ENCODE measurements at regions not wholly inside any gene's neighbourhood (a gene's known extent, or its start where the extent isn't known, plus 50 kb on each side); places are given as distances from the start of the nearest gene placed in this dataset.

DNA sequence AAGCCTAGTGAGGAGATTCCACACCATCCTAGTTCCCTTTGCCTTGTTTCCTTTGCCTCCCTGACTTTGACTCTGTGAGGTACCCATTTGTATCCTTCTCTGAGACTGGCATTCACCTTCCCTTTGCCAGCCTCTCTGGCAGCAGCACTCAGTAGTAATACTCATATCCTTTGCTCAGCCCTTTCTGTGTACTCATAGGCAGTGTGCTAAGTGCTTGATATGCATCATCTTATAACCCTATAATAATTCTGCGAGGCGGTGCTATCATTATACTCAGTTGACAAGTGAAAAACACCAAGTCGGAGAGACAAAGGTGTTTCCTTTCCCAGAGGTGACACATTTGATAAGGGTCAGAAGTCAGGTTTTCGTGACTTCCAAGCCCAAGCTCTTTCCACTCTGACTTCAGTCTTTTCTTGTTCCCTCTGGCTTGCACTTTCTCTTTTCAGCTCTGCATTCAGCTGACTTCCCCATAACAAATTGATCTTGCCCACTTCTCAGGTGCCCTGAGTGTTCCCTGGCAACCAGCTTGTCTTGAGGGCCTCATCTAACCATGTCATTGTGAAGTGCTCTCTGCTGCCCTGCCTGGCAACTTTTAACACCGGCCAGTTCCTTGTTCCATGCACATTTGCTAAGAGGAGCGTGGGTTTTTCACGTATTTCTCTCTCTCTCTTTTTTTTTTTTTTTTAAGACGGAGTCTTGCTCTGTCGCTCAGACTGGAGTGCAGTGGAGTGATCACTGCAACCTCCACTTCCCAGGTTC lies 94.5 kb upstream of the UPP2 start:
- no peak for DNase-seq

DNA sequence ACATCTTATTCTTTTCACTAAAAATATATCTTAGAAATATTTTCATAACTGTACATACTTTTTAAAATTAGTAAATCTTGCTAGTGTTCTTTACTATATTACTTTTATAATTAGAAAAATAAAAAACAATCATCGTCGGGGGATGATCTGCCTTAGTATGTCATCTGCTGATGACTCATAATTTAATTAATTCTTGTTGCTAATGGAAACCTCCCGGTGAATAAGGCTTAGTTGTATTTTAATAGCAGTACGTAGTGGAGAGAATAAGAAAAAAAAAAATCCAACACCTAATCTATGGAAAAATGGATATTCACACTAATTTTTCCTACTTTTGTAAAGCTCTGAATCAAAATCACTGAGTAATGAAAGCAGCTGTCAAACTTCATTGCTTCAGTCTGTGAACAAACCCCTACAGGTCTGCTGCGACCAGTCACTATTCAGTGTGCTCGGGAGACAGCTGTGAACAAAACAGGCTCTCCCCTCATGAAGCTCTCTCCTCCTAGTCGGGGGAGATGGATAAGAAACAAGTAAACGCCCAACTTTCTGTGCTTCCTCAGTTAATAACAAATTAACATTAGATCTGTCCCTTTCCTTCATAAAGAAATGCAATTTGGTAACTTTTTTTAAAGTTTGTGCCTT lies 97.4 kb upstream of the UPP2 start:
- peak; percentile 26 for DNase-seq

DNA sequence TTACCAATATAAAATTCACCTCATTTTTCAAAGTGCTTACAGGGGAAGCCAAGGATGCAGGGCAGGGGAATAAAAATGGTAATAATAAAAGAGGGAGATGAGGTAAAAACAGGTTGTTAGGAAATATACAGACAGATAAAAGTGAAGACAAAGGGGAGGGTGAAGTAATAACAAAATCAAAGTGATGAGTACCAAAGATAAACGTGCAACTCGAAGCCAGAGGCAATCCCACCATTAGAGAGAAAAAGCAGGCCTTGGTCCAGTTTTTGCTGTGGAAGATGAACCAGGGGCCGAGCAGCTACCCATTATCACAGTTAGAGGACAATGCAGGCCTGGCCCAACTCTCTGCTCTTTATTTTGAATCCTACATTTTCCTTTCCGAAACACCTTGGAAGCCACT lies 99.6 kb upstream of the UPP2 start:
- DNase-seq: no peak

DNA sequence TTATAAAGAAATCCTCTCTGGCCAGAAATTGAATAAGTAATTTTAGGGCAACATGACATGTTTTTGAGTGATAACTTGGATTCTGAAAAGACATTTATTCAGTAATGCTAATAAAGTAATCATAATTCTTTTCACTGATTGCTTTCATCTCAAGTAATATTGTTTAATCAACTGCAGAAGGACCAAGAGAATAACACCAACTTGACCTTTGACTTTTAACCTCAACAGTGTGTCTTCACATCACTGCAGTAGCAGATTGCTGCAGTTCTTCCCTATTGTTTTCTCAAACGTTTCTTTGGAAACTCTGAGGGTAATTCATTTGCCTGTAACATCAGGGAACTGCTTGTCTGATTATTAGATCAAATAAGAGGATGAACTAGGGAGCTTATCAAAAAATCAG lies 104.9 kb upstream of the UPP2 start:
- no peak for DNase-seq

DNA sequence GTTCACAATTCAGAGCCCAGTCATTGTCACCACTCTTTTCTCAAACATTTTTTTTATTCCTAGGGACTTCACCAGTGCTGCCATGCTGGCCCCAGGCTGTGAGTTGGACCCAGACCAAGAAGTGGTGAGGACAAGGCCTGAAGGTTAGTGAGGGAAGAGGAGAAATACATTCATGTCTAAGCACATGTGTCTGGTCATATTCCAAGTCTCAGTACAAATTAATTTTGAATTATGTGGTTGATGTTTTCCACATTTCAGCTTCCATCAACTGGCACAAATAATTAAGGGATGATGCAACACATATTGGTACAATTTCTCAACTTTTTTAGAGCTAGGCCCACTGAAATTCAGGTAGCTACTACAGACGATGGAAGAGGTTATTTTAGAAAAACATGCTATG lies 106.6 kb upstream of the UPP2 start:
- no peak for DNase-seq

DNA sequence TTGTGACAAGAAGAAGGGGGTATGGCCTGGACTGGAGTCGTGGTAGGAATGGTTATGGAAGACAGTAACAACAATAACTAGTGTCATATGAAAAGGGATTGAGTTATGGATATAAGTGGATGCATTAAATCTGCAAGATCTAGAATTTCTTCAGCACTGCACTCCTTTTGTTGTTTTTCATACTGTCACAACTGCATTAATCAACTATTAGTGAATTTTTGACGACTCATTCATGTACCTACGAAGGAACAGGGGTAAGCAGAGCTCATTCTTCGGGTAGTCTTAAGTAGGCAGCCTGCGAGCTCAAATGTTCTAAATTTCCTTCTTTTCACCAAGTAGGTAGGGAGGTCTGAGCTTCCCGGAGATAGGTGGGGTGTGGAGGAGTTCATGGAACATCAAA lies 109.7 kb upstream of the UPP2 start:
- no peak for DNase-seq

DNA sequence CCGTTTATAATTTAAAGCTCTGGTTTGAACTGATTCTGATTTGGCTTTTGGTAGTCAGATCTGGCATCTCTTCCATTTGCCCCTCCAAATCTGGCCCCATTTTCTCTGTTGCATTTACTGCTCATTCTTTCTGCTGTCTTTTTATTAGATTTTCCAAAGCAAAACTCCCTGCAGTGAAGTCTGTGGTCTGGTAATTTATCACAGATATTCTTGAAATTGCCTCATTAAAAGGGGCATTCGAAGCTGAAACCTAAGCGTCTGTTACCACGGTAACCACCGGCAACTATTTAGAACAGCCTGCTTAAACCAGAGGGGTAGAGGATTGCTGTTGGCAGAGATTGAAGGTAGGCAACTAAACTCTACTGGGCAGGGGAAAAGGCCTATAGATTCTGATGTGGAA lies 111.5 kb upstream of the UPP2 start:
- DNase-seq: no peak

DNA sequence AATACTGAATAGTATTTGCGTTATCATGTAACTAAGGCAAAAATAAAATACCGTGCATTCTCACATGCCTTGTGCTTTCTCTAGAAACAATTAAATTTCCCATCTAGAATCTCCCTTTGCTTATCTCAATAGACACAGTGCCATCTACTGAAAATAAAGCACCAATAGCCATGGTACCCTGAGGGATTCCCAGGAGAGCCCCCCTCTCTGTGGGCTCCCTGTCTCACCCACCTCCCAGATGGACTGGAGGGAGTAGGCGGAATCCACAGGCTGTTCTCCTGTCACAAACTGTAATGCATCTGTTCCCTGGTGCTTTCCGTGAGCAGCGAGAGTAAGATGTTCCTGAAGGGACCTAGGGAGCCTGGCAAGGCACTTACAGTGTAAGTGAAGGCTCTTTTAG lies 112.4 kb upstream of the UPP2 start:
- no peak for DNase-seq

DNA sequence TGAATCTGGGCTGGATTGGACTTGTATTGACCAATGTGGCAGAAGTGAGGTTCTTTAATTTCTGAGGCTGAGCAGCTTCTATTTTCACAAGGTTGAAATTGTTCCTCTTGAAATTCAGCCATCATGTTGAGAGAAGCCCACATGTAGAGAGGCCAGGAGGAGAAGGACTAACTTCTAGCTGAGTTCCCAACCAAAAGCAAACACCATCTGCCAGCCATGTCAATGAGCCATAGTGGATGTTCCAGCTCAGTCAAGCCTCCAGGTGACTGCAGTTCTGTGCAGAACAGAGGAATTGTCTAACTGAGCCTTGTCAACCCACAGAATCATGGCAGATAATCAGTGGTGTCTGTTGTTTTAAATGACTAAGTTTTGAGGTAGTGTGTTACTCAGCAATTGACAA lies 110.6 kb upstream of the ACVR1 start:
- DNase-seq: no peak

DNA sequence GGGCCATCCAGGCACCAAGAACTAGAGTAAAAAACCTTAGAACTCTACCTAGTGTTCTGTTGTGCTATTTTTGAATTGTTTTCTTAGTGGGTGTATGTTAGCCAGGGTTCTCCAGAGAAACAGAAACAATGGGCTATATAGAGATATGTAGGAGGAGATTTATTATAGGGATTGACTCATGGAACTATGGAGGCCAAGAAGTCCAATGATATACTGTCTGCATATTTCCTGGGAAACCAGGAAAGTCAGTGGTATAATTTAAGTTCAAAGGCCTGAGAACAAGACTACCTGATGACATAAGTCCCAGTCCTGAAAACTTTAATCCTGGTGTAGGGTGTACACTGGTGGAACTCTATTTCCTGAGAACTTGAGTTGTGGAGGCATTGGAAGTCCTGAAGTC lies 108.7 kb upstream of the ACVR1 start:
- DNase-seq: no peak

DNA sequence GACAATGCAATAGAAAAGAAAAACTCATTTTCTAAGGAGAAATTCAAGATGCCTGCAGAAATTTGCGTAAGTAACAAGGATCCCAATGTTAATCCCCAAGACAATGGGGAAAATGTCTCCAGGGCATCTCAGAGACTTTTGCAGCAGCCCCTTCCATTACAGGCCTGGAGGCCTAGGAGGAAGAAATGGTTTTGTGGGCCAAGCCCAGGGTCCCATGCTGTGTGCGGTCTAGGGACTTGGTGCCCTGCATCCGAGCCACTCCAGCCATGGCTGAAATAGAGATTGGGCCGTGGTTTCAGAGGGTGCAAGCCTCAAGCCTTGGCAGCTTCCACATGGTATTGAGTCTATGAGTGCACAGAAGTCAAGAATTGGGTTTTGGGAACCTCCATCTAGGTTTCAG lies 103.9 kb upstream of the ACVR1 start:
- no peak for DNase-seq

DNA sequence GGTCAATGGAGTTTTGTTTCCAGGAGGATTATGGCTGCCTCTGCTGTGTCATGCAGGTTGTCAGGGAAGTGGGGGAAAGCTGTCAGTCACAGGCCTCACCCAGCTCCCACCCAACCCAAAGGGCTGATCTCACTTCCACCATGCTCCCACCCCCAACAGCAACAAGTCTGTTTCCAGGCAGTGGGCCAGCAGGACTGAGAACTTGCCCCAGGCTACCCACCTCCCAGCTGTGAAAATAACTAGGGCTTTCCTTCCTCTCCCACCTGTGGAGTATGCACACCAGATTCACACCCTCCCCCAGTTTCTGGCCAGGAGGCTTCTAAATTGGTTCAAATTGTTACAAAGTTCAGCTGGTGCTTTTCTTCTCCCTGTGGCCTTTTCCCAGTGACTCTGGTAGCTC lies 95.6 kb upstream of the ACVR1 start:
- DNase-seq: no peak

DNA sequence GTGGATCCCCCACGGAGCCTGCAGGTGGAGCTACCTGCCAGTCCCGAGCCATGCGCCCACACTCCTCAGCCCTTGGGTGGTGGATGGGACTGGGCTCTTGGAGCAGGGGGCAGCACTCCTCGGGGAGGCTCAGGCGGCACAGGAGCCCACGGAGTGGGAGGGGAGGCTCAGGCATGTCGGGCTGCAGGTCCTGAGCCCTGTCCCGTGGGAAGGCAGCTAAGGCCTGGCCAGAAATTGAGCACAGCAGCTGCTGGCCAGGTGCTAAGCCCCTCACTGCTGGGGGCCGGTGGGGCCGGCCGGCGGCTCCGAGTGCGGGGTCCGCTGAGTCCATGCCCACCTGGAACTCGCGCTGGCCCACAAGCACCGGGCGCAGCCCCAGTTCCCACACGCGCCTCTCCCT lies 91.7 kb upstream of the ACVR1 start:
- DNase-seq: no peak

DNA sequence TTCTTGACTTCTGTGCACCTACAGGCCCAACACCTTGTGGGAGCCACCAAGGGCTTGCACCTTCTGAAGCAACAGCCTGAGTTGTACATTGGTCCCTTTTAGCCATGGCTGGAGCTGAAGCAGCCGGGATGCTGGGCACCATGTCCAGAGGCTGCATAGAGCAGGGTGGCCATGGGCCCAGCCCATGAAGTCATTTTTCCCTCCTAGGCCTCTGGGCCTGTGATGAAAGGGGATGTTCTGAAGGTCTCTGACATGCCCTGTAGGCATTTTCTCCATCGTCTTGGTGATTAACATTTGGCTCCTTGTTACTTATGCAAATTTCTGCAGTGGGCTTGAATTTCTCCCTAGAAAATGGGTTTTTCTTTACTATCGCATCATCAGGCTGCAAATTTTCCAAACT lies 83.1 kb upstream of the ACVR1 start:
- no peak for DNase-seq

DNA sequence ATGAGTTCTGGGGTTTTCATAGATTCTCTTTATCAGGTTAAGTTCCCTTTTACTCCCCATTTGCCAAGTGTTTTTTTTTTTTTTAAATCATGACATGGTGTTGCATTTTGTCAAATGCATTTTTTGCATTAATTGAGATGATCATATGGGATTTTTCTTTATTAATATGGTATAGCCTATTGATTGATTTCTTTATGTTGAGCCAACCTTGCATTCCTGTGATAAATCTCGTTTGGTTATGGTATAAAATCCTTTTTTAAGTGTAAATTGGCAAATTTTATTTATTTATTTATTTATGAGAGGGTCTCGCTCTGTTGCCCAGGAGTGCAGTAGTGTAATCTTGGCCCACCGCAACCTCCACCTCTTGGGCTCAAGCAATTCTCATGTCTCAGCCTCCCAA lies 81.5 kb upstream of the ACVR1 start:
- DNase-seq: no peak

DNA sequence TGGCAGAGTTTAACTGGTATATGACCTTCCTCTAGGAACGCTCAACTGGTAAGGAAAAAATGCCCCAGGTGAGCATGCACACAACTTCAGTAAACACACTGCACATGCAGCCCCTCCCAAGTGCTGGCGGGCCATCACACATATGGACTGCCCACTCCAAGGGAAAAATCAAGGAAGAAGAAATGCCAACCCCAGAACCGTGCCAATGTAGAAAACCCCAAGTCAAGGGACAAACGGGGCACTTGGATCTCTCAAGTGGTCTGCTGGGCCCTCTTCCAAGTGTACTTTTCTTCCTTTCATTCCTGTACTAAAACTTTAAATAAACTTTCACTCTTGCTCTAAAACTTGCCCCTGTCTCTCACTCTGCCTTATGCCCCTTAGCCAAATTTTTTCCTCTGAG lies 76.4 kb upstream of the ACVR1 start:
- DNase-seq: no peak

DNA sequence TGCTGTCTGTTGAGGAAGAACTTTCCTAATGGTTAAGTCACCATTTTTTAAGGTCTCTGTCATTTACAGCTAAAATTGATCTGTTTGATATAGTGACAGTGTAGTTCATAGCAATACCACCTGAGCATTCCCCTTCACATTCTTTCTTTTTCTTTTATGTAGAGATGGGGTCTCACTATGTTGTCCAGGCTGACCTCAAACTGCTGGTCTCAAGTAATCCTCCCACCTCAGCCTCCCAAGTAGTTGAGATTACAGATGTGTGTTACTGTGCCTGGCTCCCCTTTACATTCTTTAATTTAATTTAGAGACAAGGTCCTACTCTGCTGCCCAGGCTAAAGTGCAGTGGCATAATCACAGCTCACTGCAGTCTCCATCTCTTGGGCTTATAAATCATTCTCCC lies 72.7 kb upstream of the ACVR1 start:
- no peak for DNase-seq

DNA sequence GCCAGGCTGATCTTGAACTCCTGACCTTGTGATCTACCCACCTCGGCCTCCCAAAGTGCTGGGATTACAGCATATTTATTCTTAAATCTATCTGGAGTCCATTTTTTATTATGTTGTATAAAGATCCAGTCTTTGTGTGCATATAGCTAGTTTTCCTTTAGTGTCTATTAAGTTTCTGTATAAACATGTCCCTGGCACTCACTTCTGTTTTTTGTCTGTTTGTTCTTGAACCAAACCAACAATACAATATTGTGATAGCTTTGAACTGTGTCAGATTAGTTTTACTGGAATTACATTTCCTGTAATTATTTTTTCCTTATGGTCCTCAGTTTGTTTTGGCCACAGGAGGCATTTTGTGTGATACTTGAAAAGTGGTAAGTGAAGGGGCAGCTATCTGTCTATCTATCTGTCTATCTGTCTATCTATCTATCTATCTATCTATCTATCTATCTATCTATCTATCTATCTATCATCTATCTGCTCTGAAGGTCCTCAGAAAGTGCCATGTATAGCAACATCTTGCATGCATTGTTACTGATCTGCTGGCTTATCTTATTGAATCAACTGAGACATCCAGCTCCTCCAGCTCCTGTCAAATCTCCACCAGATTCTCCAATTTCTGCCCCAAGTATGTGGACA lies 70.9 kb upstream of the ACVR1 start:
- no peak for DNase-seq

DNA sequence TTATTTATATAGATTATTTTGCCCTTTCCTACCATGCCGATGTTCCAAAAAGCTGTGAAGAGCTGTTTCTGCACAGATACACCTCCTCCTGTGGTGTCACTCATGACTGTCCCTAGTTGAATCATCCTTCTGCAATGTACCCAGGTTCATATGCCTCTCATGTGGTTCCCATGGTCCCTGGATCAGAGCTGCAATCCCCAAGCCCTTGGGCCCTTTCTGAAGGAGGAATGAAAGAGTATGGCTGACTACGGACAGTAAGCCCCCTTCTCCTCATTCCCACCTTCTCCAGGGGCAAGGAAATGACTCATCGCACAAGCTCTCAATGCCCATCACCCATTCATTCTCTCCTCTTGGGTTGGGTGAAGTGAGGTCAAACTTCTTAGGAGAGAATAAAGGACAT lies 63.9 kb upstream of the ACVR1 start:
- peak; percentile 4 for DNase-seq

DNA sequence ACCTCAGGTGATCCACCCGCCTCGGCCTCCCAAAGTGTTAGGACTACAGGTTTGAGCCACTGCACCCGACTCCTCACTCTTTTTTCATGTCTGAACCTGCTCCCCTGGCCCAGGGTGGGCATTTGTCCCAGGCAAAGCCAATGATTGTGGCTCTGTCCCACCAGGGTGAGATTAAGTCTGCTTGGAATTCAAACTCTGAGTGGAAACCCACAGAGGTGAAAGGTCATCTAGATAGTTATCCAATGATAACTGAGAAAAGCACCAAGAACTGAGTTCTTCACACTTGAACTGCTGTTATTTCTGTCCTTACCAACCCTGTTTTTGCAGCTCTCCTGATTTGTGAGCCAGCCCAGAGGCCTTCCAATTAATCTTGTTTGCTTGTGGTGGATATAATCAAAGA lies 62.4 kb upstream of the ACVR1 start:
- no peak for DNase-seq

DNA sequence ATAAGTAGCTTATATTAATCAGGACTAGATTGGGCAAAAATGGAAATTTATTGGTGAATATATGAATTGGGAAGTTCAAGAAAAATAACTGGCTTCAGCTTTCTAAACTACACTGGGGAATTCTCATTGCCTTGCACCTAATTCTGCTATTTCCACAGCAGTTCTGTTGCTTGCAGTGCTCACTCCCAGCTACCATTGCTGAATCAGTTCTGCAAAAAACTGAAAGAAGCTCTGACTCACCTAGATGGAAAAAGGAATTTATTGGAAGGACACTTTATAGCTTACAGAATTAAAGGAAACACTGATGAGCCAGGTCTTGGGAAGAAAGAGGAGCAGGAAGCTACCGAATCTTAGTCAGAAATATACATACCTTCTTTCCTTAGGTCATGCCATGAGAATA lies 60.3 kb upstream of the ACVR1 start:
- peak; percentile 3 for DNase-seq

DNA sequence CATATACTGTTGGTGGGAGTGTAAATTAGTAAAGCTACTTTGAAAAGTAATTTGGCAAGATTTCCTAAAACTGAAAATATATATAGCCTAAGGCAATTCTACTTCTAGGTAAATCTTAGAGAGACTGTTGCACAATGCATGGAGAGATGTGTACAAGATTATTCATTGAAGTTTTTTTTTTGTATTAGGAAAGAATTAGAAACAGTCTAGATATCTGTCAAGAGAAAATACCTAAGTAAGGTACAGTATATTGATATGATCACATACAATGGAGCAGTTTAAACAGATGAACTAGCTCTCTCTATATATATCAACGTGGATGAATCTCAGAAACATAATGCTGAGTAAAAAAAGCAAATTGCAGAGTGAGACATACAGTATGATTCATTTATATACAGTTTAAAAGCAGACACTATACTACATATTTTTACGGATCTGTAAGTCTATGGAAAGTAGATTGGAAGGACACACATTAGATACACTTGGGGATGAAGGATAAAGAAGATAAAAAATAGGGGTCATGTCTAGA lies 59.3 kb upstream of the ACVR1 start:
- no peak for DNase-seq

DNA sequence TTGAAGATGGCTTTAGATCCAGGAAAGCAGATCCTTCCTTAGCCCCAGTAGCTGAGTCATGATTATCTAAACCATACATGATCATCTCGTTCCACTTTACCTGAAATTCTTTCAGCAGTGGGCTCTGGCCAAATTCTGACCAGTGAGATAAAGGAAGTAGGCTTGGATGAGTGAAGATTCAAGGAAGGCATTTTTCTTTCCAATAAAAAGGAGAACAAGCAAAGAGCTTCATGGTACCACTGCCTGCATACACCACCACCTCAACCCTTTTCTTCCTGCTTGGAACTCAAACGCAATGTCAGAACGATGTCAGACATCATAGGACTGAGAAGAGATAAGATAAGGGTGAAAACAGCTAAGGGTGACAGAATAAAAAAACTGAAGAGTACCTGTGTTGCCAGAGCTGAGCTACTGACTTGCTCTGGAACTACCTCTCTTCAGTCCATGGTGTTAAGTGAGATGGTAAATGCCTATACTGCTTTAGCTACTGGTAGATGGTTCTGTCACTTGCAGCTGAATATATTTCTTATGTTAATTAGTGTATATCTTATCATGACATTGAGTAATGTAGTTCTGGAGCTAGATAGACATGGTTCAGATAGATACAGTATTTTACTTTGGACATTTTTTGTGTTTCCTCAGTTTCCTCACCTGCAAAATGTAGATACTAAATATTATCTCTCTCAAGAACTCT lies 58.7 kb upstream of the ACVR1 start:
- DNase-seq: no peak

Data from fibroblast of skin of right quadriceps (primary cell).